Gastroesophageal sphincter (tissue), 4 donors: ENCODE measurements at regions not wholly inside any gene's neighbourhood (a gene's known extent, or its start where the extent isn't known, plus 50 kb on each side); places are given as distances from the start of the nearest gene placed in this dataset.

ENCODE experiments used
- ATAC-seq: fragments of 150-250 bp; one replicate; pipeline ENCODE4 v1.9.1; 2016; ENCODE audit warnings: mild to moderate bottlenecking, moderate library complexity
- H3K27ac ChIP-seq, 4 donors: fragments of 200-600 bp; sonication (generic) in 3 of 4; 1 replicate in 3 of 4; 2 replicates in 1 of 4; pipeline ENCODE4 v1.5.1; 2016 to 2019
- H3K27me3 ChIP-seq: fragments of 200-600 bp; sonication (generic); one replicate; pipeline ENCODE4 v1.5.1; 2019
- H3K36me3 ChIP-seq, 2 donors: fragments of 200-600 bp; sonication (generic); one replicate each; pipeline ENCODE4 v1.5.1; 2019; ENCODE audit warnings: control low read depth in 1 of 2
- H3K4me1 ChIP-seq, 3 donors: fragments of 200-600 bp; sonication (generic); 1 replicate in 2 of 3; 2 replicates in 1 of 3; pipeline ENCODE4 v1.5.1; 2016 to 2019; ENCODE audit warnings: control low read depth in 2 of 3
- H3K4me3 ChIP-seq, 2 donors: fragments of 200-600 bp; sonication (generic); one replicate each; pipeline ENCODE4 v1.5.1; 2019; ENCODE audit warnings: mild to moderate bottlenecking in 1 of 2, moderate library complexity in 1 of 2
- H3K9me3 ChIP-seq, 3 donors: fragments of 200-600 bp; sonication (generic); one replicate each; pipeline ENCODE4 v1.5.1; 2017 to 2019; ENCODE audit warnings: control low read depth in 2 of 3
- CTCF ChIP-seq, 4 experiments: fragments of 200-600 bp in 2 of 4; fragments of 450-650 bp in 2 of 4; sonication (generic) in 1 of 4; IDR thresholded peaks; one replicate each; pipeline ENCODE4 v1.5.1; 2017 to 2019; ENCODE audit warnings: antibody characterized with exemption in 4 of 4, mild to moderate bottlenecking in 2 of 4, moderate library complexity in 2 of 4
- EP300 ChIP-seq: sonication (generic); formaldehyde crosslinking; IDR thresholded peaks from one replicate; pipeline ENCODE4 v1.6.1; 2017; ENCODE audit warnings: antibody characterized with exemption, mild to moderate bottlenecking
- POLR2A ChIP-seq, 2 donors: fragments of 450-650 bp; IDR thresholded peaks; one replicate each; pipeline ENCODE4 v1.6.1; 2017; ENCODE audit warnings: antibody characterized with exemption in 2 of 2, mild to moderate bottlenecking in 2 of 2, moderate library complexity in 1 of 2
- POLR2AphosphoS5 ChIP-seq: sonication (generic); formaldehyde crosslinking; IDR thresholded peaks from one replicate; pipeline ENCODE4 v1.6.1; 2017; ENCODE audit warnings: antibody characterized with exemption
- WGBS, 2 donors: methylation state at CpG; one replicate each; pipeline ENCODE4 v1.1.5; 2018; ENCODE audit warnings: low coverage in 1 of 2; 5-methylcytosine and 5-hydroxymethylcytosine counted together

GRCh38 chr5:175129121-175129520 lies 314.9 kb downstream of the DRD1 start:
- H3K4me1 ChIP-seq = no peaks in the 10 kb centered on the region
- no peak for ATAC-seq
- no peak overlapping the region for H3K27ac ChIP-seq
- H3K9me3 ChIP-seq = no peaks in the 10 kb centered on the region
- no peak for TF ChIP-seq POLR2AphosphoS5
- TF ChIP-seq CTCF (IDR thresholded peaks at IDR 0.05) = no peak
- TF ChIP-seq POLR2A (IDR thresholded peaks at IDR 0.05) = no peak
- TF ChIP-seq EP300 = no peak
- no peaks in the 10 kb centered on the region for H3K27me3 ChIP-seq
- no peak overlapping the region for H3K4me3 ChIP-seq
- WGBS, 2 donors = 57 to 66% methylated on average over 3 to 4 of the region's 4 CpGs
- H3K36me3 ChIP-seq = no peaks in the 10 kb centered on the region

GRCh38 chr5:175124821-175125220 lies 319.2 kb downstream of the DRD1 start:
- Histone ChIP-seq H3K4me1 (no peaks in the 10 kb centered on the region), H3K4me3 (no peak overlapping the region), H3K36me3 (no peaks in the 10 kb centered on the region), H3K9me3 (peaks cover 0 to 9% (median 0%) of the 10 kb centered on the region in 3 donors), H3K27me3 (no peaks in the 10 kb centered on the region), H3K27ac (no peak overlapping the region)
- no peak for ATAC-seq
- WGBS, 2 donors = 80 to 82% methylated on average over 5 of the region's 5 CpGs
- TF ChIP-seq POLR2AphosphoS5 = no peak
- no peak for TF ChIP-seq POLR2A (IDR thresholded peaks at IDR 0.05)
- no peak for TF ChIP-seq CTCF (IDR thresholded peaks at IDR 0.05)
- no peak for TF ChIP-seq EP300

GRCh38 chr5:175124251-175124813 lies 319.6 kb downstream of the DRD1 start:
- WGBS, 2 donors = 87 to 100% methylated on average over 2 to 4 of the region's 4 CpGs
- H3K9me3 ChIP-seq = peaks cover 0 to 9% (median 0%) of the 10 kb centered on the region in 3 donors
- ATAC-seq = no peak
- no peak overlapping the region for H3K4me3 ChIP-seq
- TF ChIP-seq POLR2AphosphoS5 (no peak), POLR2A (IDR thresholded peaks at IDR 0.05) (no peak), EP300 (no peak), CTCF (IDR thresholded peaks at IDR 0.05) (no peak)
- H3K36me3 ChIP-seq = no peaks in the 10 kb centered on the region
- H3K27ac ChIP-seq = no peak overlapping the region
- no peaks in the 10 kb centered on the region for H3K4me1 ChIP-seq
- no peaks in the 10 kb centered on the region for H3K27me3 ChIP-seq

GRCh38 chr5:175123542-175123941 lies 320.4 kb downstream of the DRD1 start:
- TF ChIP-seq POLR2A (IDR thresholded peaks at IDR 0.05) (no peak), CTCF (IDR thresholded peaks at IDR 0.05) (no peak), POLR2AphosphoS5 (no peak), EP300 (no peak)
- no peaks in the 10 kb centered on the region for H3K27me3 ChIP-seq
- WGBS, 2 donors = 74 to 90% methylated on average over 4 to 6 of the region's 6 CpGs
- H3K27ac ChIP-seq = no peak overlapping the region
- no peaks in the 10 kb centered on the region for H3K4me1 ChIP-seq
- ATAC-seq = no peak
- no peaks in the 10 kb centered on the region for H3K36me3 ChIP-seq
- H3K9me3 ChIP-seq = peaks cover 0 to 9% (median 0%) of the 10 kb centered on the region in 3 donors
- no peak overlapping the region for H3K4me3 ChIP-seq

GRCh38 chr5:175121457-175121856 lies 322.5 kb downstream of the DRD1 start:
- Histone ChIP-seq H3K36me3 (no peaks in the 10 kb centered on the region), H3K4me1 (no peaks in the 10 kb centered on the region), H3K4me3 (no peak overlapping the region), H3K27me3 (peaks cover 8% of the 10 kb centered on the region), H3K27ac (no peak overlapping the region), H3K9me3 (peaks cover 0 to 9% (median 0%) of the 10 kb centered on the region in 3 donors)
- 35 to 78% methylated on average over 2 of the region's 2 CpGs for WGBS, 2 donors
- no peak for ATAC-seq
- TF ChIP-seq POLR2A (IDR thresholded peaks at IDR 0.05) = no peak
- no peak for TF ChIP-seq EP300
- TF ChIP-seq POLR2AphosphoS5 = no peak
- TF ChIP-seq CTCF (IDR thresholded peaks at IDR 0.05) = no peak
